OCI-LY7 (cell line): ENCODE measurements at regions not wholly inside any gene's neighbourhood (a gene's known extent, or its start where the extent isn't known, plus 50 kb on each side); places are given as distances from the start of the nearest gene placed in this dataset.

Source experiments
- CTCF ChIP-seq: fragments of 200-600 bp; sonication (generic); conservative IDR thresholded peaks from 2 replicates; pipeline ENCODE4 v1.5.1; 2014; ENCODE audit warnings: mild to moderate bottlenecking, antibody characterized with exemption, low read length, moderate library complexity, mixed read lengths
- EZH2phosphoT487 ChIP-seq: fragments of 200-600 bp; sonication (generic); IDR thresholded peaks from 2 replicates; pipeline ENCODE4 v1.6.1; 2018; ENCODE audit warnings: low read depth, borderline replicate concordance, mild to moderate bottlenecking, mixed run types, antibody characterized with exemption, low read length, moderate library complexity, mixed read lengths

DNA sequence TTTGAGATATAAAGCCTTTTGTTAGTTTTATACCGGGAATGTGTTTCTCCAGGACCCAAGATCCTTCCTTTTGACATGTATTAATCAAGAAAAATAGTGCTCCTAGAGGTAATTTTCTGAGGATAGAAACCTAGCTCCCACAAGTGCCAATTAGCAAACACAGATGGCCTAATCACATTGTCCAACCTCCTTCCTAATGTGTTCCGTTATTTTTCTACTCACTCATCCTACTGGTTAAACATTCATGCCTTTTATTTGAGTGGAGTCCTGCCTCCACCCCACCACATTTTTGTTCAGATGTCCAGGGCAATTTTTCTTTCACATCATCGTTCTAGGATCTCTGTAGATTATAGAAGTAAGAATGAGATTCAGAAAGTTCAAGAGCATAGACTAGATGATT lies 610.0 kb upstream of the MBL2 start:
- no peak for TF ChIP-seq CTCF
- TF ChIP-seq EZH2phosphoT487, result no peak
